ENCODE measurements at regions not wholly inside any gene's neighbourhood (a gene's known extent, or its start where the extent isn't known, plus 50 kb on each side); places are given as distances from the start of the nearest gene placed in this dataset.
A peak's percentile ranks its signal among the peaks of the same experiment; 100 is the strongest.
"Not testable (repeated sequence)": the region's sequence is repeated elsewhere in the genome, so short reads cannot be mapped to it uniquely, and the experiment has no call there.

DNA sequence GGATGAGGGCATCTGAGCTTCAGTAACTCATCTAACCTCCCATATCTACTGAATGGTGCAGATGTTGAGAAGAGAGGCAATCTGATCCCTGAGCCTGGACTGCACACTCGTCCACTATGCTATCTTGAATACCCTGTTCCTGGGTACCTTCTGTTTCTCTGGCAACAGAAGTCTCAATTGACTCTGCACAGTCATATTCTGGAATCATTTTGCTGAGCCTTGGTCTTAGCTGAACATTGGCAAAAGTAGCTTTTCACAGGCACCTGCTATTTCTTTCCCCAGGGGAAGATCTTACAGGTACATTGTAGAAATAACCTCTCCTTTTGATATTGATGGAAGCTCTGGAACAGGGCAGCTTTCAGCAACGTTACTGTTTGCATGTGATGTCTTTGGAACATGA lies 161.5 kb upstream of the GPR101 start:
- DNase-seq = no peak

DNA sequence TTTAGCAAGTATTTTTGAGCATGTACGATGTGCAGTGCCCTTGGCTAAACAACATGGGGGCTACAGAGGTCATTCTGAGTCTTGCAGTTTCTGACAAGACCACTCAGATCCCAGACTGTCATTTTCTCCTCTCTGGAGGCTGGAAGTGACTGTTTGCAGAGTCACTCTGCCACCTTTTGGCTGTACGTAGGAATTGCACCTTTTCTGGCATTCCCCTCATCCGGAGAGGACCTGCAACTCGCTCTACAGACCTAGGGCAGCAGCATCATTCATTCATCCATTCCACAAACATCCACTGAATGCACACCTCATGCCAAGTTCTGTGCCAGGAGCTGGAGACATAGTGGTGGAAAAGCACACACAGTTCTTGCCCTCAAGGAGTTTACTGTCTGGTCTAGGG lies 160.4 kb upstream of the GPR101 start:
- DNase-seq = peak; percentile 27

DNA sequence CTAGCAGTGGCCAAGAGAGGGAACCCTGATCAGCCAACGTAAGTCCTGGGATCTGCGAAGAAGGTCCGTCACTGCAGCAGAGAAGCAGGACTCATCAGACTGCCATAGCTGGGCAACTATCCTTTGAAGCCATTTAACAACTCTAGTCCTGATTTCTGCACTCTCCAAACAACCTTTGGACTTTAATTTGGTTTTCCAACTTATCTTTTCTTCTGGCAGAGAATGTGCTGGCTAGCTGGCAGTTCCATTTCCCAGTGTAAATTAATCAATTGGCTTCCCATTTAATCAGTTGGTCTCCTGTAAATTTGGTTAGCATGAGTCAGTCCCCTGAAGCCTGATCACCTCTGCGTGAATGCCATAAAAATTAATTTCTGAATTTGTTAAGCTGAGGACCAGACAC lies 153.7 kb upstream of the GPR101 start:
- no peak for DNase-seq

DNA sequence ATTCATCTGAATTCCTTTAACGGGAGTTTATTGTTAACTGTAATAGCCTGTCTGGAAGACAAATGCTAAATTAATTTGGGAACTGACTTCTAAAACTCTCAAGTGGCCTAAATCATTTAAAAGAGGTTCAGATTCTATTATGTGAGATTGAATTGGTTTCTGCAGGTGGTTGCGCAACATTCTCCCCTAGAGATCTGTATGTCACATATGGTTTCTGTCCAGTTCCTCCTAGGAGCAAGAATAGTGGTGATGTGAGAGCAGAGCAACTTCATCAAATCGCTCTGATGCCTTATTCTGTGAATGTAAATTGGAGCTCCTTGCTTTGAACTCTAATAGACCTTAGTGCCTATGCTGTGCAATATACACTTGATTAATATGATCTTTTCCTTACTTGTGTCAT lies 144.6 kb upstream of the GPR101 start:
- no peak for DNase-seq

DNA sequence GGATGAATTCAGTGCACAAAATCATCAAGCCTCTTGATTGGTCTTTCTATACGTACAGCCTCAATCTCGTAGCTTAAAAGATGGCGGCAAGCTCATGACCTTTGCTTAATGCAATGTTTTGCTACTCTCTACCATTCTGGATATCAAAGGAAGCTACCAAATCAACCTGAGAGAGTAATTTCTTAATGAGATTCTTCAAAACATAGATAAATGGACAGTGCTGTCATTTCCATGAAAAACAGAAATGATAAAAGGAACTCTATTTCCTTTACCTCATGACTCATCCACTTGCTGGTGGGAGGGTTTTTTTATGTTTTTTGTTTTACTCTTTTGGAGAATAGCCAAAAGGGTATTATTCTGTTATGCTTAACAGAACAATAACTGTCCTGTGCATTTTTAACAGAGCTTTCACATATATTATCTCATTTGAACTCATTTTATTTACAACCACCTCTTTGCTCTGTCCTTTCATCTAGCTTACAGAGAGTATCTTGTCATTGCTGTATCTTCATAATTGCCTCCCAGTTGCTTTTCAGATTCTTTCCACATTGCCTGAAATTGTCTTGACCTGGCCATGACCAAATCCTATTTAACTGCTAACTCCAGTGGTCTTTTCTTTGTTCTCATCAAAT lies 138.6 kb upstream of the GPR101 start:
- DNase-seq = no peak

DNA sequence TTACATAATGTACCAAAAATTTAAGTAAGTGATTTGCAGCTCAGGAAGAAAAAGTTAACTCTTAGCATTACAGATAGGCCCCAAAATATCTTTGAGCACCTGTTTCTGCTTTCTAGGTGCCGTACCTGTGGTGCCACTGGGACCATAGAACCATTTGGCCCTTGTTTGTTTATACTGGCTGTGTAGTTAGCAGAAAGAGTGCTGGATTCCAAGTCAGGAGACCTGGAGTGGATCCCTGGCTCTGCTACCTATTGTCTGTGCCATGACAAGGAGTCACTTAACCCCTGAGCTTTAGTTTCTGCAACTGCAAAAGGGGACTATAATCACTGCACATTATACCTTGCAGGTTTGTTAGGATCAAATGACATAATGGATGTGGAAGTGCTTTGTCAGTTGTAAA lies 137.8 kb upstream of the GPR101 start:
- DNase-seq = no peak

DNA sequence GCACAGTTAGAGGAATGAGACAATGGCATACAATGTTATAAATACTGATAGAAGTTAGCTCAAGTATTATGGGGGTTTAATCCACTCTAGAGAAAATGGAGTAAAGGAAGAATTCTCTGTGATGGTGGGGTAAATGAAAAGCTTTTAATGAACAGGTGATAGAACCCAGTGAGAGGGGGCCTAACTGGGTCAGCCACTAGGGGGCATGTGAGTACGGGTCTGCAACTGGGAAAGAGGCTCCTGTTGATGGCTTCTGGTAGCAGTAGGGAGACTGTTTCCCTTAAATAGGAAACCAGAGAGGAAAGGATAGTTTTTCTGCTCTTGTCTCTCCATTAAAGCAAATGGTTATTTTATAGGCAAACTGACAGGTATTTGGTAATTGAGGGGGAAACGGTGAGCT lies 132.8 kb upstream of the GPR101 start:
- peak; percentile 30 for DNase-seq

DNA sequence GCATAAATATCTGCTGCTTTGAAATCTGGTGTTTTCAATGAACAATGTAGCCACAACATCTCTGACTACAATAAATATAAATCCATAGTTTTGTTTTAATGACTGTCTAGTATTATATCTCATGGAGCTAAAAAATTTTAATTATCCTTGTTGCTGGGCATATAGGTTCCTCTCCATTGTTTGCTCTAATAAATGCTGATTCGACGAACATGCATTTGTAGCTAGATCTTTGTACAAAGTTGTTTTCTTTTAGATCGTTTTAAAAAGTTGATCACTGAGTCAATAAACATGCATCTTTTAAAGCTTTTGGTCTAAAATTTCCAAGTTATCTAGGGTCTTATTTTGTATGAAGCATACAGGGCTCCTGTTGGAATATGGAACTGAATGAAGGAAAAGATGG lies 130.5 kb upstream of the GPR101 start:
- no peak for DNase-seq

DNA sequence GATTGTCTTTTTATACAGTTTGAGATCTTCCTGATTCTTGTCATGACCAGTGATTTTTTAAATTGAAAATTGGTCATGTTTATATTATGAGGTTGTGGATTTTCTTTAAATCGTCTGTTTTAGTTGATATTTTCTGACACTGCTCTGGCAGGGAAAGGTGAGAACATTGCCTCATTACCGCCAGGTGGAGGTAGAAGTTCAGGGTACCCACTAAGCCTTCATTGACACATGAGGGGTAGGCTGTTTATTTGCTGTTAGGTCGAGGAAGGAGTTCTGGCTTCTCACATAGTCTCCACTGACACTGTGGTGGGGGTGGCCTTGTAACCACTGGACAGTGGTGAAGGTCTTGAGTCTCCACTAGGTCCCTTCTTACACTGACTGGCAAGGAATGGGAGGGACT lies 117.6 kb upstream of the GPR101 start:
- no peak for DNase-seq

DNA sequence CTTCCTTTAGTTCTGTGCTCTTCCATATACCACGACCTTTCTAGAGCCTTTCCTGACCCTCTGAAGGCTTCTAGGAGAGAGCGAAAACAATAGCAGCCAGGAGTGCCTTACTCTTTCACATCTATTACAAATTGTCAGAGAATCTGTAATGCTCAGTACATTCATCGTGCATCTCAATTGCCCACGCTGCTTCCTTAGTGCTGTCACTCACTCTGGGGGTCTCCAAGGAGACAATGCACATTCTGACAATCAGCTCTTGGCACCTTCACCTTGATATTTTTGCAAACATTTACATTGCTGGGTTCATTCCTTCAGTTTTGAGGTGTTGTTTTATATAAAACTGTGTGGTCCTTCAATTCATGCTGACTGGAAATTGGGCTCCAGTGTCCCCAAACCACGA lies 110.1 kb upstream of the GPR101 start:
- DNase-seq = no peak

DNA sequence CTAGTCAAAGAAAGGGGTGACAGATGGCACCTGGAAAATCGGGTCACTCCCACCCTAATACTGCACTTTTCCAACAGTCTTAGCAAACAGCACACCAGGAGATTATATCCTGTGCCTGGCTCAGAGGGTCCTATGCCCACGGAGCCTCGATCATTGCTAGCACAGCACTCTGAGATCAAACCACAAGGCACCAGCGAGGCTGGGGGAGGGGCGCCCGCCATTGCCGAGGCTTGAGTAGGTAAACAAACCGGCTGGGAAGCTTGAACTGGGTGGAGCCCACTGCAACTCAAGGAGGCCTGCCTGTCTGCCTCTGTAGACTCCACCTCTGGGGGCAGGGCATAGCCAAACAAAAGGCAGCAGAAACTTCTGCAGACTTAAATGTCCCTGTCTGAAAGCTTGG lies 88.9 kb upstream of the GPR101 start:
- not testable (repeated sequence) for DNase-seq

DNA sequence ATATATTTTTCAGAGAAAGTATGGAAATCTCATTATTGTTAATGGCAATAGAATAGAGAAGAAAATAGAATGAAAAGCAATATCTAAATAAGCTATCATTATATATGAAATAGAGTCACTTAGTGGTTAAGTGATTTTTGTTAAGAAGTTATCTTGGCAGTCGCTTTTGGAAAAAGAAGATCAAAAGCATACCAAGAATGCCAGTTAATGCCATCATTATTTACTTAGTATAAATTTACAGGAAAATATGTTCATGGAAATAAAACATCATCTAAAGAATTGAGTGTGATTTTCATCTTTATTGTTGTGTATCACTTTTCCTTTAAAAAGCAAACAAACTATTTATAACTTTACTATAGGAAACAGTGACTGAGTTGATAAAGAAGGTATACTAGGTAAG lies 85.3 kb upstream of the GPR101 start:
- DNase-seq = no peak

DNA sequence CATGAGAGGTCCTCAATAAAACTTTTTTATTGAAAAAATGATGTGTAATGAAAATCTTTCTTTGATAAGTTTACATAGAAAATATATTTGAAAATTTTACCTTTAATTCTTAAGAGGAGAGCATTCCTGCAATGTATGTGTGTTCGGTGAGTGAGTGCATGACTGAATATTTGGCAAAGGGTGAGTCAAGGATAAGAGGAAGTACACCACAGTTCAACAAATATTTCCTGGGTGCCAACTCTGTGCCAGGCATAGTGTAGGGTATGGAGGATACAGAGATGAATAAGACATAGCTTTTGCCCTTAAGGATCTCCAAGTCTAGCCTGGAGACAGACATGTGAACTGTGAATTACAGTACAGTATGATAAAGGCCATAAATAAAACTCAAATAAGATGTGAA lies 84.7 kb upstream of the GPR101 start:
- no peak for DNase-seq

DNA sequence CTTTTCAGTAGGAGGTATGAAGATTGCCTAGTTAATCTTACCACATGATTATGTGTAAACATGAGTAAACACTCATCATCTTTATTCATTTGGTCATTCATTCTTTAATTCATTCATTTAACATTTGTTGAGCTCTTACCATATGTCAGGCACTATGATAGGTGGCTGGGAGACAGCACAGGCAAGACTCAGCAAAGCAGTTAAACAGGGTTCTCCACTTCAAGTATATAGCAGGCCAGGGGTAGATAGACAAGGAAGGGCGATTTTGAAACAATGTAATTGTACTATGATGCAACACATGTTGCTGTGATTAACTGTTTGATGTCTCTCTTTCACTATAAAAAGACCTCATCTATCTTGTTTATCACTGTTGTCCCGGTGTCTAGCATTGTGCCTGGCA lies 84.3 kb upstream of the GPR101 start:
- DNase-seq = no peak

DNA sequence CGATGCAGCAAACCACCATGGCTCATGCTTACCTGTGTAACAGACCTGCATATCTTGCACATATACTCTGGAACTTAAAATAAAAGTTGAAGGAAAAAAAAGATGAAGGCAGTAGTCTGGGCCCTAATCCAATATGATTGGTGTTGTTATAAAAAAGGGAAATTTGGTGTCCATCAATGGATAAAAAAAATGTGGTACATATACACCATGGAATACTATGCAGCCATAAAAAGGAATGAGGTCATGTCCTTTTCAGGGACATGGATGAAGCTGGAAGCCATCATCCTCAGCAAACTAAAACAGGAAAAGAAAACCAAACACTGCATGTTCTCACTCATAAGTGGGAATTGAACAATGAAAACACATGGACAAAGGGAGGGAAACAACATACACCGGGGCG lies 74.1 kb upstream of the GPR101 start:
- not testable (repeated sequence) for DNase-seq

DNA sequence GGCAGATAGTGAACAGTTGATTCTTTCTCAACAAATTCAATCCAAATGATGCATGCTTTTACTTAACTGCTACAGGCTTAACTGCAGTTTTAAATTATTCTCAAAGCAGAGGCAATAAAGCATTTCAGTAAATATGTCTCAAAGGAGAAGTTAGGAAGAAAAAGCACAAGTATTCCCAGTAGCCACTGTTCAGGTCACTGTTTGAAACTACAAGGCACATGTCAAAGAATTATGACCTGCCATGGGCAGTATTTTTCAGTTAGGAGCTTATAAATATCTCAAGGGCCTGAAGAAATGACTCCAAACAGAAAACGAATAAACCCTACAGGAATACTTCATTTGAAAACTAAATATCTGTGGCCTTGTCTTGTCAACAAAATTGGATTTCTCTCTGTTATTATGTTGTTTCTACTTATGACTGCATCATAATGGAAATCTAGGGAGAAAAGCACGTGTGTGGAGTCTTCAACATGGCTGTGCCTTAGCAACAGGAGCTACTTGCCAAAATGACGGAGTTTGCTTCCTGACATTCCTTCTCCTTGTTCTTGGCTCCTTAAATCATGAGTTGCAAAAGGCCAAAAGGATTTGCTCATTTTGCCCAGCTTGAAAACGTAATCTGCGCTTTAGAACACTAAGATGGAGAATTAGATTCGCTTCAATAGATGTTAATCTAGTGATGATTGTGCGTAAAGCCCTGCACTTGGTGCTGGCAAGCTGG lies 67.6 kb upstream of the GPR101 start:
- no peak for DNase-seq
